ENCODE measurements at regions not wholly inside any gene's neighbourhood (a gene's known extent, or its start where the extent isn't known, plus 50 kb on each side); places are given as distances from the start of the nearest gene placed in this dataset.

- no peak for TF ChIP-seq CTCF (IDR thresholded peaks at IDR 0.05)
These were observed 420.4 kb upstream of the RUNX1 start for GRCh38 chr21:35469498-35469897.

- no peak for TF ChIP-seq CTCF (IDR thresholded peaks at IDR 0.05)
These were observed 419.9 kb upstream of the RUNX1 start for GRCh38 chr21:35468991-35469390.

- no peak for TF ChIP-seq CTCF (IDR thresholded peaks at IDR 0.05)
These were observed 418.5 kb upstream of the RUNX1 start for GRCh38 chr21:35467566-35467965.

- TF ChIP-seq CTCF (IDR thresholded peaks at IDR 0.05), result no peak
These were observed 416.6 kb upstream of the RUNX1 start for GRCh38 chr21:35465741-35466140.

GRCh38 chr21:35461700-35462099, 412.6 kb upstream of the RUNX1 start:
- TF ChIP-seq CTCF (IDR thresholded peaks at IDR 0.05), result no peak

- TF ChIP-seq CTCF (IDR thresholded peaks at IDR 0.05), result no peak
These were observed 411.3 kb upstream of the RUNX1 start for GRCh38 chr21:35460441-35460840.

GRCh38 chr21:35458405-35458804, 409.3 kb upstream of the RUNX1 start:
- TF ChIP-seq CTCF (IDR thresholded peaks at IDR 0.05), result no peak

- TF ChIP-seq CTCF (IDR thresholded peaks at IDR 0.05), result no peak
These were observed 408.1 kb upstream of the RUNX1 start for GRCh38 chr21:35457097-35457804.
